Kidney epithelial cell (primary cell): ENCODE measurements at regions not wholly inside any gene's neighbourhood (a gene's known extent, or its start where the extent isn't known, plus 50 kb on each side); places are given as distances from the start of the nearest gene placed in this dataset.

Source experiments
- DNase-seq: peaks from one replicate; pipeline ENCODE4 v3.0.0-alpha.2; 2010; ENCODE audit warnings: low read depth
- H3K27me3 ChIP-seq: 2 replicates; pipeline ENCODE4 v1.6.0; 2011; ENCODE audit warnings: low read length; ENCODE audit not compliant: control insufficient read depth, insufficient read depth
- H3K36me3 ChIP-seq: 2 replicates; pipeline ENCODE4 v1.5.1; 2011; ENCODE audit warnings: low read length; ENCODE audit not compliant: control insufficient read depth, insufficient read depth
- H3K4me3 ChIP-seq: 2 replicates; pipeline ENCODE4 v1.5.1; 2011; ENCODE audit warnings: low read depth, mild to moderate bottlenecking, control low read depth, low read length
- CTCF ChIP-seq: IDR thresholded peaks from 2 replicates; pipeline ENCODE4 v1.5.1; 2011; ENCODE audit warnings: mild to moderate bottlenecking, moderate library complexity, low read length, control low read depth, inconsistent platforms; ENCODE audit not compliant: insufficient read depth, poor library complexity, severe bottlenecking

GRCh38 chr7:121755286-121755685 lies 117.7 kb upstream of the PTPRZ1 start:
- no peak for DNase-seq
- H3K27me3 ChIP-seq, result no peaks in the 10 kb centered on the region
- TF ChIP-seq CTCF, result no peak
- H3K36me3 ChIP-seq, result no peaks in the 10 kb centered on the region
- H3K4me3 ChIP-seq, result no peak overlapping the region

- no peaks in the 10 kb centered on the region for H3K36me3 ChIP-seq
- H3K4me3 ChIP-seq, result no peak overlapping the region
- no peaks in the 10 kb centered on the region for H3K27me3 ChIP-seq
- TF ChIP-seq CTCF, result no peak
- no peak for DNase-seq
Observed at GRCh38 chr7:121753944-121754343, 119.0 kb upstream of the PTPRZ1 start.

GRCh38 chr7:121752706-121753105 lies 120.3 kb upstream of the PTPRZ1 start:
- TF ChIP-seq CTCF, result peak; percentile 40
- no peak for DNase-seq
- no peaks in the 10 kb centered on the region for H3K27me3 ChIP-seq
- H3K4me3 ChIP-seq, result no peak overlapping the region
- H3K36me3 ChIP-seq, result no peaks in the 10 kb centered on the region

GRCh38 chr7:121748546-121748945 lies 124.4 kb upstream of the PTPRZ1 start:
- DNase-seq, result no peak
- no peak overlapping the region for H3K4me3 ChIP-seq
- no peak for TF ChIP-seq CTCF

GRCh38 chr7:121745856-121746255 lies 127.1 kb upstream of the PTPRZ1 start:
- H3K4me3 ChIP-seq, result no peak overlapping the region
- H3K27me3 ChIP-seq, result no peaks in the 10 kb centered on the region
- no peak for DNase-seq
- H3K36me3 ChIP-seq, result no peaks in the 10 kb centered on the region
- TF ChIP-seq CTCF, result no peak

More at GRCh38 chr7:121748546-121748945, 124.4 kb upstream of the PTPRZ1 start:
- no peaks in the 10 kb centered on the region for H3K36me3 ChIP-seq
- no peaks in the 10 kb centered on the region for H3K27me3 ChIP-seq

- no peak overlapping the region for H3K4me3 ChIP-seq
- no peaks in the 10 kb centered on the region for H3K36me3 ChIP-seq
- TF ChIP-seq CTCF, result no peak
Observed at GRCh38 chr7:121744877-121745276, 128.1 kb upstream of the PTPRZ1 start.

More at GRCh38 chr7:121744877-121745276, 128.1 kb upstream of the PTPRZ1 start:
- DNase-seq, result no peak
- H3K27me3 ChIP-seq, result no peaks in the 10 kb centered on the region
